ENCODE measurements at regions not wholly inside any gene's neighbourhood (a gene's known extent, or its start where the extent isn't known, plus 50 kb on each side); places are given as distances from the start of the nearest gene placed in this dataset.

- no peak for DNase-seq (ENCODE audit: low read depth in 2 of 3, low spot score in 1 of 3)
Measured at GRCh38 chr11:134545521-134545920, 133.5 kb upstream of the B3GAT1 start.

- DNase-seq (ENCODE audit: low read depth in 2 of 3, low spot score in 1 of 3), result no peak
Measured at GRCh38 chr11:134544095-134544815, 132.2 kb upstream of the B3GAT1 start.

- no peak for DNase-seq (ENCODE audit: low read depth in 2 of 3, low spot score in 1 of 3)
Measured at GRCh38 chr11:134543645-134544044, 131.6 kb upstream of the B3GAT1 start.

- no peak for DNase-seq (ENCODE audit: low read depth in 2 of 3, low spot score in 1 of 3)
Measured at GRCh38 chr11:134543241-134543640, 131.2 kb upstream of the B3GAT1 start.

- DNase-seq (ENCODE audit: low read depth in 2 of 3, low spot score in 1 of 3), result no peak
Measured at GRCh38 chr11:134542401-134543165, 130.5 kb upstream of the B3GAT1 start.

- no peak for DNase-seq (ENCODE audit: low read depth in 2 of 3, low spot score in 1 of 3)
Measured at GRCh38 chr11:134541951-134542350, 129.9 kb upstream of the B3GAT1 start.

GRCh38 chr11:134541355-134541754 lies 129.3 kb upstream of the B3GAT1 start:
- DNase-seq (ENCODE audit: low read depth in 2 of 3, low spot score in 1 of 3), result no peak

GRCh38 chr11:134539285-134539684 lies 127.2 kb upstream of the B3GAT1 start:
- no peak for DNase-seq (ENCODE audit: low read depth in 2 of 3, low spot score in 1 of 3)

- DNase-seq (ENCODE audit: low read depth in 2 of 3, low spot score in 1 of 3), result no peak
Measured at GRCh38 chr11:134538742-134539141, 126.7 kb upstream of the B3GAT1 start.

- DNase-seq (ENCODE audit: low read depth in 2 of 3, low spot score in 1 of 3), result no peak
Measured at GRCh38 chr11:134537941-134538340, 125.9 kb upstream of the B3GAT1 start.

GRCh38 chr11:134537296-134537695 lies 125.3 kb upstream of the B3GAT1 start:
- no peak for DNase-seq (ENCODE audit: low read depth in 2 of 3, low spot score in 1 of 3)

GRCh38 chr11:134536677-134537076 lies 124.6 kb upstream of the B3GAT1 start:
- no peak for DNase-seq (ENCODE audit: low read depth in 2 of 3, low spot score in 1 of 3)

GRCh38 chr11:134536219-134536618 lies 124.2 kb upstream of the B3GAT1 start:
- no peak for DNase-seq (ENCODE audit: low read depth in 2 of 3, low spot score in 1 of 3)

GRCh38 chr11:134535029-134536025 lies 123.3 kb upstream of the B3GAT1 start:
- DNase-seq (ENCODE audit: low read depth in 2 of 3, low spot score in 1 of 3), result no peak

- DNase-seq (ENCODE audit: low read depth in 2 of 3, low spot score in 1 of 3), result no peak
Measured at GRCh38 chr11:134533511-134533910, 121.5 kb upstream of the B3GAT1 start.

GRCh38 chr11:134532921-134533421 lies 120.9 kb upstream of the B3GAT1 start:
- no peak for DNase-seq (ENCODE audit: low read depth in 2 of 3, low spot score in 1 of 3)

- no peak for DNase-seq (ENCODE audit: low read depth in 2 of 3, low spot score in 1 of 3)
Measured at GRCh38 chr11:134532131-134532920, 120.3 kb upstream of the B3GAT1 start.

GRCh38 chr11:134531327-134532130 lies 119.5 kb upstream of the B3GAT1 start:
- DNase-seq (ENCODE audit: low read depth in 2 of 3, low spot score in 1 of 3), result no peak

- DNase-seq (ENCODE audit: low read depth in 2 of 3, low spot score in 1 of 3), result no peak
Measured at GRCh38 chr11:134530636-134531326, 118.7 kb upstream of the B3GAT1 start.

Measured in stimulated activated CD4-positive, alpha-beta T cell treated with anti-CD3 and anti-CD28 coated beads, Interleukin-12 subunit alpha, Interleukin-12 subunit beta, amount 100 ng/mL, for 48 hours (primary cell).